ENCODE measurements at regions not wholly inside any gene's neighbourhood (a gene's known extent, or its start where the extent isn't known, plus 50 kb on each side); places are given as distances from the start of the nearest gene placed in this dataset.

DNA sequence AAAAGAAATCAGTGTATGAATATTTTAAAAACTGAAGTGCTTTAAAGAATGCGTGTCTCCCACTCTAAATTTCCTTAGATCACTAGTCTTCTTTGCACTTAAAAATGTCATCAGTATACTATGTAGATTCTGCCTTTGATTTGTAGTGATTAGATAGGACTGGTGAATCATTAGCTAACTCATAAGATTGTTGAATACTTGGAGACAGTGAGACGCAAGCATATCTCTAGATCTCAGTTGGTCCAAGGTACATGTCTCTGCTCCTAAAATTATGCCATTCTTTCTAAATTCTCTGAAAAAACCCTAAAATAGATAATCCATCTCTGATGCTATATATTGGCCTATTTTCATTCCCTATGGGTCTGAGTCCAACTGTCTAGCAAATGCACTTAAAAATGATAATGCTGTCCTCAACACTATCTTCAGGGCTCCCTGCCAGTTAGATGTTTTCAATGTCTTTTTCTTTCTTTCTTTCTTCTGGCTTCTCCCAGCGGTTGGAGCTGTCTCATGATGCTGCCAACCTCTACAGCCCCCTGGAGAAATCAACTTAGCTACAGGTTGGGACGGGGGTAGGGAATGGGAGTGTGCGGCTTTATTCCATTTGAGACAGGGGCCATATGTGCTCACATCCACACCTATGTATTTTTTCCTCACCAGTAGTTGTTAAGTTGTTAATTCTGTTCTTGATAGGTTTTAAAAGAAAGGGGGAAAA, 301.0 kb downstream of the NDFIP2 start:
- no peaks in the 10 kb centered on the region for H3K9me1 ChIP-seq (ENCODE audit: control insufficient read depth, extremely low read depth, insufficient read depth, low read length)
- dilution Hi-C loops (cut with MboI; ENCODE audit: extremely low pct_ligation_motif_present, low sequenced_read_pairs), result no loop called here
- H3K9ac ChIP-seq (ENCODE audit: control insufficient read depth, extremely low read depth, insufficient read depth, low read length), result no peak overlapping the region

GRCh38 chr13:79780240-79780639, 299.3 kb downstream of the NDFIP2 start:
- peak; percentile 84 for FAIRE-seq
- Histone ChIP-seq H3K36me3 (ENCODE audit: control insufficient read depth in 2 of 2, extremely low read depth in 1 of 2, insufficient read depth in 2 of 2, low read length in 2 of 2) (no peaks in the 10 kb centered on the region), H3K27ac (ENCODE audit: control insufficient read depth, insufficient read depth, low read length) (no peak overlapping the region), H3K9me3 (ENCODE audit: control insufficient read depth, low read depth, low read length) (no peaks in the 10 kb centered on the region), H2AFZ (ENCODE audit: control insufficient read depth, low read length) (peak overlapping the region; percentile 59), H4K20me1 (ENCODE audit: control insufficient read depth, extremely low read depth, insufficient read depth, low read length) (no peaks in the 10 kb centered on the region), H3K9ac (ENCODE audit: control insufficient read depth, extremely low read depth, insufficient read depth, low read length) (no peak overlapping the region), H3K4me2 (ENCODE audit: control insufficient read depth, extremely low read depth, insufficient read depth, low read depth, low read length) (peak overlapping the region; percentile 49), H3K9me1 (ENCODE audit: control insufficient read depth, extremely low read depth, insufficient read depth, low read length) (no peaks in the 10 kb centered on the region), H3K4me1 (ENCODE audit: control insufficient read depth, extremely low read depth, insufficient read depth, low read length) (peaks cover 19% of the 10 kb centered on the region), H3K4me3 (ENCODE audit: control insufficient read depth in 2 of 3, extremely low read depth in 1 of 3, insufficient read depth in 2 of 3, low read depth in 1 of 3, low read length in 3 of 3) (no peak overlapping the region), H3K27me3 (ENCODE audit: control insufficient read depth, extremely low read depth, insufficient read depth, low read length) (no peaks in the 10 kb centered on the region), H3K79me2 (ENCODE audit: control insufficient read depth, insufficient read depth, low read length) (no peaks in the 10 kb centered on the region)
- DNase-seq (ENCODE audit: low read depth, low spot score), result no peak
- TF ChIP-seq EZH2 (IDR thresholded peaks at IDR 0.05; ENCODE audit: low read length), result no peak
- TF ChIP-seq, protein P1, sequence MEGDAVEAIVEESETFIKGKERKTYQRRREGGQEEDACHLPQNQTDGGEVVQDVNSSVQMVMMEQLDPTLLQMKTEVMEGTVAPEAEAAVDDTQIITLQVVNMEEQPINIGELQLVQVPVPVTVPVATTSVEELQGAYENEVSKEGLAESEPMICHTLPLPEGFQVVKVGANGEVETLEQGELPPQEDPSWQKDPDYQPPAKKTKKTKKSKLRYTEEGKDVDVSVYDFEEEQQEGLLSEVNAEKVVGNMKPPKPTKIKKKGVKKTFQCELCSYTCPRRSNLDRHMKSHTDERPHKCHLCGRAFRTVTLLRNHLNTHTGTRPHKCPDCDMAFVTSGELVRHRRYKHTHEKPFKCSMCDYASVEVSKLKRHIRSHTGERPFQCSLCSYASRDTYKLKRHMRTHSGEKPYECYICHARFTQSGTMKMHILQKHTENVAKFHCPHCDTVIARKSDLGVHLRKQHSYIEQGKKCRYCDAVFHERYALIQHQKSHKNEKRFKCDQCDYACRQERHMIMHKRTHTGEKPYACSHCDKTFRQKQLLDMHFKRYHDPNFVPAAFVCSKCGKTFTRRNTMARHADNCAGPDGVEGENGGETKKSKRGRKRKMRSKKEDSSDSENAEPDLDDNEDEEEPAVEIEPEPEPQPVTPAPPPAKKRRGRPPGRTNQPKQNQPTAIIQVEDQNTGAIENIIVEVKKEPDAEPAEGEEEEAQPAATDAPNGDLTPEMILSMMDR (optimal IDR thresholded peaks at IDR 0.05 in 1 of 3, IDR thresholded peaks at IDR 0.05 in 1 of 3, conservative IDR thresholded peaks at IDR 0.05 in 1 of 3; ENCODE audit: extremely low read depth in 1 of 3, insufficient read depth in 2 of 3, low read length in 3 of 3), result no peak
- dilution Hi-C loops (cut with MboI; ENCODE audit: extremely low pct_ligation_motif_present, low sequenced_read_pairs), result no loop called here

More for the DNA sequence above, 301.0 kb downstream of the NDFIP2 start:
- Histone ChIP-seq H3K4me1 (ENCODE audit: control insufficient read depth, extremely low read depth, insufficient read depth, low read length) (peaks cover 19% of the 10 kb centered on the region), H3K4me2 (ENCODE audit: control insufficient read depth, extremely low read depth, insufficient read depth, low read depth, low read length) (no peak overlapping the region), H4K20me1 (ENCODE audit: control insufficient read depth, extremely low read depth, insufficient read depth, low read length) (no peaks in the 10 kb centered on the region), H3K36me3 (ENCODE audit: control insufficient read depth in 2 of 2, extremely low read depth in 1 of 2, insufficient read depth in 2 of 2, low read length in 2 of 2) (no peaks in the 10 kb centered on the region), H2AFZ (ENCODE audit: control insufficient read depth, low read length) (no peak overlapping the region), H3K9me3 (ENCODE audit: control insufficient read depth, low read depth, low read length) (no peaks in the 10 kb centered on the region), H3K4me3 (ENCODE audit: control insufficient read depth in 2 of 3, extremely low read depth in 1 of 3, insufficient read depth in 2 of 3, low read depth in 1 of 3, low read length in 3 of 3) (no peak overlapping the region), H3K27ac (ENCODE audit: control insufficient read depth, insufficient read depth, low read length) (no peak overlapping the region), H3K79me2 (ENCODE audit: control insufficient read depth, insufficient read depth, low read length) (no peaks in the 10 kb centered on the region), H3K27me3 (ENCODE audit: control insufficient read depth, extremely low read depth, insufficient read depth, low read length) (no peaks in the 10 kb centered on the region)
- FAIRE-seq (no peak), DNase-seq (ENCODE audit: low read depth, low spot score) (no peak)
- TF ChIP-seq EZH2 (IDR thresholded peaks at IDR 0.05; ENCODE audit: low read length), result no peak
- TF ChIP-seq, protein P1 (optimal IDR thresholded peaks at IDR 0.05 in 1 of 3, IDR thresholded peaks at IDR 0.05 in 1 of 3, conservative IDR thresholded peaks at IDR 0.05 in 1 of 3; ENCODE audit: extremely low read depth in 1 of 3, insufficient read depth in 2 of 3, low read length in 3 of 3), result no peak

Data from keratinocyte (primary cell).